KOPT-K1 (cell line): ENCODE measurements at regions not wholly inside any gene's neighbourhood (a gene's known extent, or its start where the extent isn't known, plus 50 kb on each side); places are given as distances from the start of the nearest gene placed in this dataset.
"Not testable (repeated sequence)": the region's sequence is repeated elsewhere in the genome, so short reads cannot be mapped to it uniquely, and the experiment has no call there.

Source experiments
- H3K27ac ChIP-seq: fragments of 200-600 bp; sonication (generic); 2 replicates; pipeline ENCODE4 v1.5.1; 2016; ENCODE audit warnings: antibody characterized with exemption, mild to moderate bottlenecking, low read depth, low read length; ENCODE audit not compliant: poor library complexity, severe bottlenecking
- H3K36me3 ChIP-seq: fragments of 200-600 bp; sonication (generic); 2 replicates; pipeline ENCODE4 v1.5.1; 2017; ENCODE audit warnings: antibody characterized with exemption, mild to moderate bottlenecking, low read length, moderate library complexity; ENCODE audit not compliant: insufficient read depth
- H3K9me3 ChIP-seq: fragments of 200-600 bp; sonication (generic); 2 replicates; pipeline ENCODE4 v1.5.1; 2017; ENCODE audit warnings: antibody characterized with exemption, low read length, mild to moderate bottlenecking; ENCODE audit not compliant: insufficient read depth, poor library complexity, severe bottlenecking

GRCh38 chr20:30500829-30501440, 756.5 kb upstream of the DEFB115 start:
- Histone ChIP-seq H3K36me3 (no peaks in the 10 kb centered on the region), H3K27ac (no peak overlapping the region), H3K9me3 (peaks cover 11% of the 10 kb centered on the region)

GRCh38 chr20:30502670-30503069, 754.8 kb upstream of the DEFB115 start:
- Histone ChIP-seq H3K36me3 (no peaks in the 10 kb centered on the region), H3K9me3 (peaks cover 17% of the 10 kb centered on the region), H3K27ac (no peak overlapping the region)

GRCh38 chr20:30503204-30503603, 754.3 kb upstream of the DEFB115 start:
- not testable (repeated sequence) for H3K36me3 ChIP-seq, H3K27ac ChIP-seq
- peaks cover 16% of the 10 kb centered on the region for H3K9me3 ChIP-seq

- Histone ChIP-seq H3K27ac (no peak overlapping the region), H3K9me3 (peaks cover 18% of the 10 kb centered on the region), H3K36me3 (no peaks in the 10 kb centered on the region)
These were observed 753.4 kb upstream of the DEFB115 start for GRCh38 chr20:30503992-30504570.

- Histone ChIP-seq H3K36me3 (no peaks in the 10 kb centered on the region), H3K27ac (no peak overlapping the region), H3K9me3 (peaks cover 26% of the 10 kb centered on the region)
These were observed 751.9 kb upstream of the DEFB115 start for GRCh38 chr20:30505566-30505965.

- Histone ChIP-seq H3K9me3 (peaks cover 30% of the 10 kb centered on the region), H3K27ac (no peak overlapping the region), H3K36me3 (no peaks in the 10 kb centered on the region)
These were observed 751.4 kb upstream of the DEFB115 start for GRCh38 chr20:30506100-30506499.

GRCh38 chr20:30508382-30508781, 749.1 kb upstream of the DEFB115 start:
- H3K36me3 ChIP-seq, result not testable (repeated sequence)
- peaks cover 53% of the 10 kb centered on the region for H3K9me3 ChIP-seq

GRCh38 chr20:30511322-30512030, 746.0 kb upstream of the DEFB115 start:
- no peak overlapping the region for H3K27ac ChIP-seq
- H3K36me3 ChIP-seq, result no peaks in the 10 kb centered on the region
- peaks cover 58% of the 10 kb centered on the region for H3K9me3 ChIP-seq

More at GRCh38 chr20:30508382-30508781, 749.1 kb upstream of the DEFB115 start:
- H3K27ac ChIP-seq, result not testable (repeated sequence)

- Histone ChIP-seq H3K9me3 (peaks cover 54% of the 10 kb centered on the region), H3K27ac (no peak overlapping the region), H3K36me3 (no peaks in the 10 kb centered on the region)
These were observed 744.3 kb upstream of the DEFB115 start for GRCh38 chr20:30513050-30513628.

GRCh38 chr20:30515915-30516314, 741.5 kb upstream of the DEFB115 start:
- not testable (repeated sequence) for H3K36me3 ChIP-seq, H3K27ac ChIP-seq
- H3K9me3 ChIP-seq, result peaks cover 37% of the 10 kb centered on the region

- H3K9me3 ChIP-seq, H3K27ac ChIP-seq, H3K36me3 ChIP-seq: not testable (repeated sequence)
These were observed 738.6 kb upstream of the DEFB115 start for GRCh38 chr20:30518906-30519305.

GRCh38 chr20:30521686-30522415, 735.6 kb upstream of the DEFB115 start:
- not testable (repeated sequence) for H3K27ac ChIP-seq, H3K9me3 ChIP-seq, H3K36me3 ChIP-seq

- not testable (repeated sequence) for H3K9me3 ChIP-seq, H3K27ac ChIP-seq, H3K36me3 ChIP-seq
These were observed 733.3 kb upstream of the DEFB115 start for GRCh38 chr20:30524155-30524554.

GRCh38 chr20:30524761-30525160, 732.7 kb upstream of the DEFB115 start:
- not testable (repeated sequence) for H3K36me3 ChIP-seq, H3K27ac ChIP-seq

GRCh38 chr20:30533653-30534052, 723.8 kb upstream of the DEFB115 start:
- not testable (repeated sequence) for H3K36me3 ChIP-seq, H3K9me3 ChIP-seq
- H3K27ac ChIP-seq, result peak overlapping the region; percentile 25

More at GRCh38 chr20:30524761-30525160, 732.7 kb upstream of the DEFB115 start:
- H3K9me3 ChIP-seq, result not testable (repeated sequence)
